ENCODE measurements at regions not wholly inside any gene's neighbourhood (a gene's known extent, or its start where the extent isn't known, plus 50 kb on each side); places are given as distances from the start of the nearest gene placed in this dataset.

DNA sequence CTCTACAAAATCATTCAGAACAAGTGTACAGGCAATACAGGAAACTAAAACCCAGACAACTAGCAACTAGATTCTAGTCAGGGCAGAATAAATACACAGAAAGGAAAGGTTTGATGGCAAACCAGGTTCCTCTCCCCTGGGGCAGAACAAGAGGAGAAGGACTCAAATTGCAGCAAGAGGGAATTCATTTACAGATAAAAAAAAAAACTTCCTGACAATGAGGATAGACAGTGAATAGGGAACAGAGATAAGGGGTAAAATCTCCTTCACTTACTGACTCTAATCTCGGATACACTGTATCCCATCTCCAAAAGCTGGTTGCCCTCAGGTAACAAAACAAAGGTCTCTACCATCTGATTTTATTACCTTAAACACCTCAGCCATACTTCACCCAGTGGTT lies 244.0 kb downstream of the SEC61B start:
- H3K79me1 ChIP-seq (ENCODE audit: low read depth, low read length) = no peaks in the 10 kb centered on the region
- H4K8ac ChIP-seq (ENCODE audit: extremely low read depth, insufficient read depth, low read length) = no peak overlapping the region
- no peaks in the 10 kb centered on the region for H3K9me3 ChIP-seq (ENCODE audit: insufficient read depth in 2 of 2, low read depth in 1 of 2, low read length in 1 of 2)
- H3K4me2 ChIP-seq (ENCODE audit: insufficient read depth in 1 of 2, low read depth in 2 of 2, low read length in 2 of 2) = no peak overlapping the region
- no peaks in the 10 kb centered on the region for H3K23me2 ChIP-seq (ENCODE audit: low read depth, low read length)
- H3K4me3 ChIP-seq (ENCODE audit: extremely low read depth in 1 of 4, insufficient read depth in 2 of 4, low read depth in 3 of 4, low read length in 4 of 4) = no peak overlapping the region
- H3K4ac ChIP-seq (replicated peaks; ENCODE audit: insufficient read length, low read depth, low read length) = no peak overlapping the region
- FAIRE-seq = no peak
- H2BK15ac ChIP-seq (ENCODE audit: low read length) = no peak overlapping the region
- no peaks in the 10 kb centered on the region; a peak in 1 of 8 replicates for H3K36me3 ChIP-seq (ENCODE audit: control insufficient read depth in 2 of 4, insufficient read depth in 4 of 4, low read length in 3 of 4)
- ChIA-PET POLR2A (ENCODE audit: partially characterized antibody) (no interaction called here), CTCF (ENCODE audit: partially characterized antibody) (interaction anchor here (0.6 to 1.8 kb wide), 5 partner anchors 11 to 402 kb away, joined by 3 to 7 read pairs (median 4); no protein-coding TSS in a partner anchor)
- no peak overlapping the region for H3K14ac ChIP-seq (ENCODE audit: insufficient read length)
- TF ChIP-seq FOSL1 (IDR thresholded peaks at IDR 0.05; ENCODE audit: insufficient read depth, low read depth, low read length) (no peak), BACH1 (IDR thresholded peaks at IDR 0.05; ENCODE audit: low read length) (no peak)
- no peak overlapping the region for H2BK120ac ChIP-seq (replicated peaks; ENCODE audit: low read depth, low read length)
- H2BK12ac ChIP-seq (ENCODE audit: low read depth, low read length) = no peak overlapping the region
- no peak overlapping the region for H2BK20ac ChIP-seq (ENCODE audit: low read length)
- H2BK5ac ChIP-seq (ENCODE audit: low read depth, low read length) = no peak overlapping the region
- no peak for DNase-seq (ENCODE audit: low read depth in 1 of 2, low spot score in 2 of 2)
- WGBS, 2 experiments (ENCODE audit: extremely low coverage in 1 of 2, insufficient coverage in 1 of 2, insufficient read length in 1 of 2, insufficient replicate concordance in 2 of 2, low coverage in 1 of 2, low lambda C conversion rate in 2 of 2, missing lambda C conversion rate in 1 of 2) = 100% methylated on average over 1 of the region's 1 CpG; no CpG with 5 or more reads in 1 of the 2 experiments
- no peak overlapping the region for H2AK5ac ChIP-seq (ENCODE audit: low read depth, low read length)
- no peak overlapping the region for H3K9ac ChIP-seq (replicated peaks in 1 of 4; ENCODE audit: extremely low read depth in 1 of 4, low read depth in 3 of 4, low read length in 3 of 4)
- H2AFZ ChIP-seq (ENCODE audit: low read length) = no peak overlapping the region
- H3K18ac ChIP-seq (ENCODE audit: extremely low read depth, low read length) = no peak overlapping the region
- H4K20me1 ChIP-seq (replicated peaks in 1 of 2; ENCODE audit: control insufficient read depth in 1 of 2, insufficient read depth in 2 of 2, low read length in 2 of 2) = no peaks in the 10 kb centered on the region
- H3K56ac ChIP-seq (replicated peaks; ENCODE audit: insufficient read length, low read depth, low read length) = no peak overlapping the region
- H3K4me1 ChIP-seq (replicated peaks in 1 of 4; ENCODE audit: control insufficient read depth in 3 of 4, insufficient read depth in 4 of 4, low read length in 3 of 4) = no peaks in the 10 kb centered on the region
- no peak overlapping the region for H4K5ac ChIP-seq (ENCODE audit: insufficient read length, low read depth, low read length)
- no peaks in the 10 kb centered on the region for H3K79me2 ChIP-seq (ENCODE audit: control insufficient read depth in 1 of 2, insufficient read depth in 2 of 2, low read length in 2 of 2)
- no peaks in the 10 kb centered on the region for H3K27me3 ChIP-seq (replicated peaks in 1 of 4; ENCODE audit: control insufficient read depth in 3 of 4, extremely low read depth in 1 of 4, insufficient read depth in 3 of 4, low read length in 3 of 4)
- H4K91ac ChIP-seq (replicated peaks; ENCODE audit: insufficient read length, low read length) = no peak overlapping the region
- no peak overlapping the region for H3K27ac ChIP-seq (ENCODE audit: low read depth, low read length)
- no peak overlapping the region for H3K23ac ChIP-seq (ENCODE audit: insufficient read length)
